ENCODE measurements at regions not wholly inside any gene's neighbourhood (a gene's known extent, or its start where the extent isn't known, plus 50 kb on each side); places are given as distances from the start of the nearest gene placed in this dataset.
"Not testable (repeated sequence)": the region's sequence is repeated elsewhere in the genome, so short reads cannot be mapped to it uniquely, and the experiment has no call there.

DNA sequence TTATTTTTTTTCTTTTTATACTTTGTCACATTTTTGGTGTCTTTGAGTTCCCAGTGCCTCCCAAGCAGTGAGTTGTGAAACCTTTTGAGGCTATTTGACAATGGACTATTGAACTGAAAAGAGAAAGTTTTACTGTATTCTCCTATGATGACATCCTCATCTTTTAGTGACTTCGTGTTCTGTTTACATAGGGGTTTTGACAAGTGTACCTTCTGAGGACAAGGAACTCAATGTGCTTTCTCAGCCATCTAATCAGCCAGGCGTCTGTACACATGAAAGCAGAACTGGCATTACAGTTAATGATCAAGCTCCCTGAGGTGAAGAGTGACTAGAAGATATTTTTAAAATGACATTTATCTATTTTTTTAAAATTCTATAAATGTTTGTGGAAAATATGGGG is 175.5 kb downstream of the ANXA1 start:
- no peak overlapping the region for H3K4me3 ChIP-seq (replicated peaks; ENCODE audit: low read depth, low read length)
- no peak for DNase-seq (ENCODE audit: low read depth)
- TF ChIP-seq, protein P1, sequence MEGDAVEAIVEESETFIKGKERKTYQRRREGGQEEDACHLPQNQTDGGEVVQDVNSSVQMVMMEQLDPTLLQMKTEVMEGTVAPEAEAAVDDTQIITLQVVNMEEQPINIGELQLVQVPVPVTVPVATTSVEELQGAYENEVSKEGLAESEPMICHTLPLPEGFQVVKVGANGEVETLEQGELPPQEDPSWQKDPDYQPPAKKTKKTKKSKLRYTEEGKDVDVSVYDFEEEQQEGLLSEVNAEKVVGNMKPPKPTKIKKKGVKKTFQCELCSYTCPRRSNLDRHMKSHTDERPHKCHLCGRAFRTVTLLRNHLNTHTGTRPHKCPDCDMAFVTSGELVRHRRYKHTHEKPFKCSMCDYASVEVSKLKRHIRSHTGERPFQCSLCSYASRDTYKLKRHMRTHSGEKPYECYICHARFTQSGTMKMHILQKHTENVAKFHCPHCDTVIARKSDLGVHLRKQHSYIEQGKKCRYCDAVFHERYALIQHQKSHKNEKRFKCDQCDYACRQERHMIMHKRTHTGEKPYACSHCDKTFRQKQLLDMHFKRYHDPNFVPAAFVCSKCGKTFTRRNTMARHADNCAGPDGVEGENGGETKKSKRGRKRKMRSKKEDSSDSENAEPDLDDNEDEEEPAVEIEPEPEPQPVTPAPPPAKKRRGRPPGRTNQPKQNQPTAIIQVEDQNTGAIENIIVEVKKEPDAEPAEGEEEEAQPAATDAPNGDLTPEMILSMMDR (IDR thresholded peaks at IDR 0.05; ENCODE audit: low read length, missing control alignments) = no peak

DNA sequence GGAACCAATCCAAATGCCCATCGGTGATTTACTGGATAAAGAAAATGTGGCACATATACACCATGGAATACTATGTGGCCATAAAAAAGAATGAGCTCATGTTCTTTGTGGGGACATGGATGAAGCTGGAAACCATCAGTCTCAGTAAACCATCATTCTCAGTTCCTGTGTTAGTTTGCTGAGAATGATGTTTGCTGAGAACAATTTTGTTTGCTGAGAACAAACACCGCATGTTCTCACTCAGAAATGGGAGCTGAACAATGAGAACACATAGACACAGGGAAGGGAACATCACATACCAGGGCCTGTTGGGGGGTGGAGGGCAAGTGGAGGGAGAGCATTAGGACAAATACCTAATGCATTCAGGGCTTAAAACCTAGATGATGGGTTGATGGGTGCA is 185.5 kb downstream of the ANXA1 start:
- DNase-seq (ENCODE audit: low read depth); H3K4me3 ChIP-seq (replicated peaks; ENCODE audit: low read depth, low read length): not testable (repeated sequence)

DNA sequence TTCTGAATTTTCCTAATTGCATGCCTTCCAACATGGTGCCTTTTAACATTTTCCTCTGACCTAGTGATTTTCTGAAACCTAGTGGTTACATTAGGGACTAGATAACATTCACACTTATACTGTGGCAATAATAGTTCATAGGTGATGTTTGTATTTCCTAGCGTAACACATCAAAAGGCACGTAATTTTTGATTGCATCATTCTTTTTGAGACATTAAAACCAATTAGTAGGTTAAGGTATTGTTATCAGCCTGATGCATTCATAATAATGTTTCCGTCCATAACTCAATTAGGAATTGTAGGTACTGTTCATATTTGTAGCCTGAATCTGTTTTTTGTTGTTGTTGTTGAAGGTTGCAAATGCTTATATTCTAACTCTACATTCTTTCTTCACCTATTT is 192.4 kb downstream of the ANXA1 start:
- no peak overlapping the region for H3K4me3 ChIP-seq (replicated peaks; ENCODE audit: low read depth, low read length)
- DNase-seq (ENCODE audit: low read depth) = no peak
- TF ChIP-seq, protein P1 (IDR thresholded peaks at IDR 0.05; ENCODE audit: low read length, missing control alignments) = no peak

DNA sequence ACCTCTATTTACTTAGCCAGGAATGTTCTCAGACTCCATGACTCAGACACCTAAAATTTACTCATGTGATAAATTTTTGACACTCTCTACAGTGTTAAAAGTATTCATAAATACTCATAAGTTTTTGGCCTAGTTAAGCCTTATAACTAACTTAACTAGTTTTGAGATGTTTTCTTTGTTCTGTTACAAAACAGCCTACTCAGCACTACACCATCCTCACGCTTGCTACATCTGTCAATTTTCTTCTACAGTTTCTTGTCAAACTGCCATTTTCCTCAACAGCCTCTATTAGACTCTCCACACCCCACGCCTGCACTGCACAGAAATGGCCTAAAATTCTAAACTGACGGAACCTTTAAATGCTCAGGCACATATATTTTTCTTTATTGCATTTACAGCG is 195.5 kb downstream of the ANXA1 start:
- no peak overlapping the region for H3K4me3 ChIP-seq (replicated peaks; ENCODE audit: low read depth, low read length)

DNA sequence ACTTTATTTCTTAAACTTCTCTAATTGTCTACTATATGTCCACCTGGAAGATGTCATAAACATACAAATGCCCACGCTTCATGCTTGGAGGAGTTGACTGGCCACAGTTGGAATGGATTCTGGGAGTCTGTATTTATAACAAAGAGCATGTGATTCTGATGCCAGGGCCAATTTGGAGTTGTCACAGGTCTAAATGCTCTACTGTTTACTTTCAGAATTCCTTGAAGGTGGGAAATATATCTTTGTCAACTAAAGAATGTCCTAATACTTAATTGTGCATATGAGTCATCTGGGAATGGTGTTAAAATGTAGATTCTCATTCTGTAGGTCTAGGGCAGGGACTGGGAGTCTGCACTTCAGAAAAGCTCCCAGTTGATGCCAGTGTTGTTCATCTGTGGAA is 196.1 kb downstream of the ANXA1 start:
- TF ChIP-seq, protein P1 (IDR thresholded peaks at IDR 0.05; ENCODE audit: low read length, missing control alignments) = no peak
- H3K4me3 ChIP-seq (replicated peaks; ENCODE audit: low read depth, low read length) = no peak overlapping the region
- no peak for DNase-seq (ENCODE audit: low read depth)

More for the DNA sequence above, 195.5 kb downstream of the ANXA1 start:
- TF ChIP-seq, protein P1 (IDR thresholded peaks at IDR 0.05; ENCODE audit: low read length, missing control alignments) = no peak
- DNase-seq (ENCODE audit: low read depth) = no peak

DNA sequence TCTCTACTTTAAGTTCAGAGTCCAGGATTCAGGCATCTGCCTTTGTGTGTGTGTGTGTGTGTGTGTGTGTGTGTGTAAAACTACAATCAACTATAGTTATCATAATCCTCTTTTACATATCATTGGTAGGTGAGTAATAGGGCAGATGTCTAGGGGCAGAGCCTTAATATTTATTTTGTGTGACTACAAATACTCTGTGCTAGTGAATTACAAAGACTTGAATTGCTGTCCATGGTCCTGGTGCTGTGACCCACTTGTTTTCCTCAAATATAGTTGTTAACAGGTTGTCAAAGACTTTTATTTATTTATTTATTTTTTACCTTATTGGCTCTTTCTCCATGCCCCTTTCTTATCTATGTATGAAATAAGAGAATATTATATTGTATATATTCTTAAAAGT is 196.8 kb downstream of the ANXA1 start:
- TF ChIP-seq, protein P1 (IDR thresholded peaks at IDR 0.05; ENCODE audit: low read length, missing control alignments) = no peak
- DNase-seq (ENCODE audit: low read depth) = peak; percentile 16
- no peak overlapping the region for H3K4me3 ChIP-seq (replicated peaks; ENCODE audit: low read depth, low read length)

DNA sequence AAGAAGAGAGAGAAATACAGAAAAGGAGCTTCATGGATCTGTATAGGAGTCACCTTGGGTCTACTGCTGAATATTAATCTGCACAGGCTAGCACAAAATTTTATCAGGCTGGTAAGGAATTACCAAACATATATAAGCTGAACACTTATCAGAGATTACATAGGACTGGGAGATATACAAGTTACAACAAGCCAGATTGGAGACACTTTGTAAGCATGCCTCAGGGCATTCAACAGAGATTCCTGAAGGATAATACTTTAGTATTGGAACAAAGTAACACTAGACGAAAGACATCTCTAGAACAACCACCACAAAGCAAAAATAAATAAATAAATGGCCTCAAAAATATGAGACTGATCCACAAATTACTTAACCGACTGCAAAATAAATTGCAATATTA is 197.8 kb downstream of the ANXA1 start:
- H3K4me3 ChIP-seq (replicated peaks; ENCODE audit: low read depth, low read length) = no peak overlapping the region
- TF ChIP-seq, protein P1 (IDR thresholded peaks at IDR 0.05; ENCODE audit: low read length, missing control alignments) = no peak
- no peak for DNase-seq (ENCODE audit: low read depth)

DNA sequence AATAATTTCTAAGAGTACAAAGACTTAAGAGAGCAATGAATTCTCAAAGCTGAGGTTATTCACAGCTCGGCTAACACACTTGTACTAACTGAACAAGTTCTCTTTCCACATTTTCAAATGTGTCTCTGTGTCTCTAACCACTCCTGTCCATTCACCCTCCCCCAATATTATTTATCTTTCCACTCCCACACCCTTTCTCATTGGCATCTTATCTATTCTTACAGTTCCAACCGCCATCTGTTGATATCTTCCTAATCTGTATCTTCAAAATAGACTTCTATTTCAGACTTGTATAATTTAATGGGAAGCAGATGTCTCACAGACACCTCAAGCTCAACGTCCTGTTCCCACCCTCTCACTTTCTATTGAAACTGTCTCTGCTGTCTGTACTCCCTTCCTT is 205.9 kb downstream of the ANXA1 start:
- H3K4me3 ChIP-seq (replicated peaks; ENCODE audit: low read depth, low read length) = no peak overlapping the region
- DNase-seq (ENCODE audit: low read depth) = no peak
- TF ChIP-seq, protein P1 (IDR thresholded peaks at IDR 0.05; ENCODE audit: low read length, missing control alignments) = no peak

Data from fibroblast of pulmonary artery (primary cell).